Astrocyte of the spinal cord (primary cell): ENCODE measurements at regions not wholly inside any gene's neighbourhood (a gene's known extent, or its start where the extent isn't known, plus 50 kb on each side); places are given as distances from the start of the nearest gene placed in this dataset.

Source experiments
- DNase-seq: peaks from one replicate; pipeline ENCODE4 v3.0.0; 2011; ENCODE audit warnings: low read depth, low spot score
- H3K4me3 ChIP-seq: 2 replicates; pipeline ENCODE4 v1.5.1; 2011; ENCODE audit warnings: low read depth, mild to moderate bottlenecking, low read length, moderate library complexity
- in situ Hi-C: cut with HindIII; loops from 2 replicates; pipeline ENCODE4 v1.10.0; 2017; ENCODE audit warnings: low sequenced_read_pairs
- TF ChIP-seq, protein P1 (sequence below): IDR thresholded peaks from 2 replicates; pipeline ENCODE4 v1.5.1; 2012; ENCODE audit warnings: low read depth, mild to moderate bottlenecking, low read length, inconsistent platforms

DNA sequence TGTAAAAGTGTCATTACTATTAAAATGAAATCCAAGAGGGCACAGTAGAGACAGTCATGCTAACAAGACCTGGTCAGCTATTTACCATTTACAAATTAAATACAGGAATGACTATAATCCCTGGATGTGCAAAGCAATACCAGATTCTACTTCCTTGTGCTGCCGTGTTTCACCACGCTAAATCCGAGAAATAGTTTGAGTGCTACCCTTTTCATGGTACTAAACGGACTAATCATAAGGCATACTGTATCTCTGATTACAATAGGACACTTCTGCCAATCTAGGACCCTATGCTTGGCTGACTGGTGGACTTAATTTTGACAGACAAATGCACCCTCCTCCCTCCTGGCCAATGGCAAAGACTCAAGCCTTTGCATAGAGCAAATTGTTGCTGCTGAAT is 63.0 kb upstream of the NR2F2 start:
- no peak overlapping the region for H3K4me3 ChIP-seq
- in situ Hi-C loops, result no loop called here
- TF ChIP-seq, protein P1, sequence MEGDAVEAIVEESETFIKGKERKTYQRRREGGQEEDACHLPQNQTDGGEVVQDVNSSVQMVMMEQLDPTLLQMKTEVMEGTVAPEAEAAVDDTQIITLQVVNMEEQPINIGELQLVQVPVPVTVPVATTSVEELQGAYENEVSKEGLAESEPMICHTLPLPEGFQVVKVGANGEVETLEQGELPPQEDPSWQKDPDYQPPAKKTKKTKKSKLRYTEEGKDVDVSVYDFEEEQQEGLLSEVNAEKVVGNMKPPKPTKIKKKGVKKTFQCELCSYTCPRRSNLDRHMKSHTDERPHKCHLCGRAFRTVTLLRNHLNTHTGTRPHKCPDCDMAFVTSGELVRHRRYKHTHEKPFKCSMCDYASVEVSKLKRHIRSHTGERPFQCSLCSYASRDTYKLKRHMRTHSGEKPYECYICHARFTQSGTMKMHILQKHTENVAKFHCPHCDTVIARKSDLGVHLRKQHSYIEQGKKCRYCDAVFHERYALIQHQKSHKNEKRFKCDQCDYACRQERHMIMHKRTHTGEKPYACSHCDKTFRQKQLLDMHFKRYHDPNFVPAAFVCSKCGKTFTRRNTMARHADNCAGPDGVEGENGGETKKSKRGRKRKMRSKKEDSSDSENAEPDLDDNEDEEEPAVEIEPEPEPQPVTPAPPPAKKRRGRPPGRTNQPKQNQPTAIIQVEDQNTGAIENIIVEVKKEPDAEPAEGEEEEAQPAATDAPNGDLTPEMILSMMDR, result no peak
- no peak for DNase-seq

DNA sequence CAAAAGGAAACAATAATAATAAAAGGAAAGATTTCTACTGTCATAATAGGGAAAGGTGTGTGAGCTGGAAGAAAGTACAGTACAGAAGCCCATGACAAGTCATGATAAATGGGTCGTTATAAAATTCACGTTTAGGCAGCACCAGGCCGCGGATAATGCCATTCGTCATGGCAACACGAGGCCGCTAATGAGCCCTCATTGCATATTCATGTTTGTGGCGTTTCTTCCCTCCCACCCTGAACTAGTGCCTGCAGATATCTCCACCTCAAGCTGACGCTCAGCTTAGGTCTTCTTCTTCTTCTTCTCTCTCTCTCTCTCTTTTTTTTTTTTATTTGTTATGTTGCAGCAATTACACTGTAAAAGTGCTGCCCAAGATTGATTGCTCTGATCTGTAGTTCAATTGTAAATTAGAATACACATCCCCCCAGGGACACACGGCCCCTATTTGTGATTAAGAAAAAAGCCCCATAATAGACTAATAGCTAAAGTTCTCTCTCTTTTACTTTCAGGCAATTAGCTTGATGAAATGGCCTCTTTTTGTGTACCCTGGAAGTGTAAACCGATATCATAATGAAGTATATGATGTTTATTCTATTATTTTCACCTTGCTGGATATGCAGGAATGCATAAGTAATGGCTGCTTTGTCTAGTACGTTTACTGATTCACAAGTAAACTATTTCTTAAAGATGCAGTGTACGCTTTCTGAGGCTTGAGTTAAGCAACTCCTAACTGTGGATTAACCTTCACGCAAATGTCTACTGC is 61.9 kb upstream of the NR2F2 start:
- no peak overlapping the region for H3K4me3 ChIP-seq
- in situ Hi-C loops, result no loop called here
- peak; percentile 62 for DNase-seq
- TF ChIP-seq, protein P1, result no peak

DNA sequence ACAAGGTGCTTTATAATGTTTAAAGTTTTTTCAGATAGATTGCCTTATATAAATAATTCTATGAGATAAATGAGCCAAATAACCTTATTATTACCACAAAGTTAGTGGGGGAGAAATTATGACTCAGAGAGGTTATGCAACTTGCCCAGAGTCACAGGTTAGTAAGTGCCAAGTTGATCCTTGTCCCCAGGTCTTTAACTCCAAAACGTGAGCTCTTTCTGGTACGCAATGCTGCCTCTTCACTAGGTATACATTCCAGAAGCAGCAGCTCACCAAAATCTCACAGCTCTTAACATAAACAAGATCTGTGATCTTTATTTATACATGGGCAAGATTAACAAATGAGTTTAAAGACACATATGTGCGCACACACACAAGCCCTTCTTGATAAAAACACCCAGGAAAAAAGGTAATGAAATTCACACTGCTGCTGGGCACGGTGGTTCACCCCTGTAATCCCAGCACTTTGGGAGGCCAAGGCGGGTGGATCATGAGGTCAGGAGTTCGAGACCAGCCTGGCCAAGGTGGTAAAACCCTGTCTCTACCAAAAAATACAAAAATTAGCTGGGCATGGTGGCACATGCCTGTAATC is 59.8 kb upstream of the NR2F2 start:
- TF ChIP-seq, protein P1, result no peak
- in situ Hi-C loops, result no loop called here
- no peak overlapping the region for H3K4me3 ChIP-seq
- DNase-seq, result peak; percentile 24

DNA sequence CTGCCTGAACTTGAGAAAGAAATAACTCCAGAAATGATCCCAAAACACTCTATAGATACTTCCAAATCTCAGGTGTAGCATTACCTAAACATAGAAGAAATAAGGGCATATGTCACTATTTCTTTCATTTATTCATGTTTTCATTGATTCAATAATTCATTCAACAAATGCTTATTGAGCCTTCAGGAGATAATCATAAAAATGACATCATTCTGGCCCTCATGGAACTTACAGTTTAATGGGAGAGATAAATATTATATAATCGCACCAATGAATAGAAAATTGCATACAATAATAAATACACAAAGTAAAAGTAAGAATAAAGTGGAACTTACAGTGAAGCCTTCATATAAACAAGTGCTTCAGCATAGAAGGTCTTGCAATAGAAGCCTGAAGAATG is 58.1 kb upstream of the NR2F2 start:
- TF ChIP-seq, protein P1, result no peak
- no peak for DNase-seq
- no peak overlapping the region for H3K4me3 ChIP-seq
- in situ Hi-C loops, result no loop called here

DNA sequence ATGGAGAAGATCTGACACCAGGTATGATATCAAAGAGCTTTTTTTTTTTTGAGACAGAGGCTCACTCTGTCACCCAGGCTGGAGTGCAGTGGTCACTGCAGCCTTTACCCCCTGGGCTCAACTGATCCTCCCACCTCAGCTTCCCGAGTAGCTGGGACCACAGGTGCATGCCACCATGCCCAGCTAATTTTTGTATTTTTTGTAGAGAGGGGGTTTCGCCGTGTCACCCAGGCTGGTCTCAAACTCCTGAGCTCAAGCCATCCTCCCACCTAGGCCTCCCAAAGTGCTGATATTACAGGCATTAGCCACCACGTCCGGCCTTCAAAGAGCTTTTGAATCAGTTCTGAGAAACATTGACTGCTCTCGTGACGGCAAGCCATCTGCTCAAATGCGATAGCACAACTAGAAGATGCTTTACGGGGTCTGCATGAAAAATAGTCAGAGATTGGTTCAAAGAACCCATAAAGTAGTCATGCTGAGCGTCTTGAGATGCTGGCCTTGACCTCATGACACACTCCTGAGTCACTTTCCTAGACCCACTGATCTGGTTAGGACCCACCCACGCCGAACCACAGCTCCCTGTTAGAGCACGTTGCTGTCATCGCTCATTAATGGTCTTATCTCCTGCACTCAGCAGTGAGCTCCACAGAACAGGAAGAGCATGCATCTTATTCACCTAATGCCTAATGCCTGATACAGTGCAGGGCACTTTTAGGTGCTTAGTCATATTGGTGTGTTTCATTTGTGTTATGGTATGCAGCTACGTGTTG is 57.0 kb upstream of the NR2F2 start:
- in situ Hi-C loops, result no loop called here
- DNase-seq, result peak; percentile 98
- no peak overlapping the region for H3K4me3 ChIP-seq
- TF ChIP-seq, protein P1, result no peak

DNA sequence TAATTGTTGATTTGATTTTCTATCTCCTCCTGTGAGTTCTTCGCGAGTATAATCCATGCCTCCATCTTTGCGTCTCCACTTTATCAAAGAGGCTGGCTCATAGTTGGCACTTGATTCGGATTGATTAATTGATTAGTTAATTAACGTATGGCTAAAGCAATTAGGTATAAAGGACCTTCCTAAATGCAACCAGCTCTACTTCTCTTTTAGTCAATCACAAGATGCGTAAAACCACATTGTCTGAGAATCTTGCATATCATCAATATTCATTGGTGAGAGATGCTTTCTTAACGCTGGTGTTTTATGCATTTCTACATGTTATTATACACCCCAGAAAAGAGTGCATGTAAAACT is 56.4 kb upstream of the NR2F2 start:
- in situ Hi-C loops, result no loop called here
- H3K4me3 ChIP-seq, result no peak overlapping the region
- TF ChIP-seq, protein P1, result no peak
- no peak for DNase-seq
